WI38 (cell line): ENCODE measurements at regions not wholly inside any gene's neighbourhood (a gene's known extent, or its start where the extent isn't known, plus 50 kb on each side); places are given as distances from the start of the nearest gene placed in this dataset.

ENCODE experiments used
- H3K4me3 ChIP-seq: 2 replicates; pipeline ENCODE4 v1.5.1; 2011; ENCODE audit warnings: low read depth, mild to moderate bottlenecking, control low read depth, low read length
- TF ChIP-seq, protein P1 (sequence below): IDR thresholded peaks from 2 replicates; pipeline ENCODE4 v1.5.1; 2012; ENCODE audit warnings: low read depth, mild to moderate bottlenecking, control low read depth, low read length

DNA sequence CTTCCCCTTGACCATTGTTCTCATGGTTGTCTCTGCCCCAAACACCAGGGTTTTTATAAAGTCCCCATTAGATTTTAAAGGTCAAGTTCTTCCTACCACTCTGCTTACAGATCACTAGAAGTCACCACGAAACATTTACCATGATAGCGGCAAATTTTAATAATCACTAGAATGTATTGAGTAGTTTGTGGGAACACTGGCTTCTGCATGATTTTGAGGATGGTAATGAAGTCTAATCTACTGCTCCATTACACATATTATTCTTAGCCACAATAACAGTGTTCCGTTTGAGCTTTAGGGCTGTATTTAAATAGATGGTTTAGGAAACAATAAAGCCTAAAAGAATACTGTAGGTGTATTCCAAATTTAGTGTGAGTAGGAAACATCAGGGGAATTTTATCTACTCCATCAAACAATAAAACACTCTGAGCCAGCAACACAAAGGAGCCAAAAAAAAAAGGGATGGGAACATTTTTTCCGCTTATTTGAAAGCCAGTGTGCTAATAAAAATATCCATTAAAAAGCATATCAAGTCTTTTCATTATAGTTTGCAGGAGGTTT is 49.7 kb downstream of the KLF12 start:
- TF ChIP-seq, protein P1, sequence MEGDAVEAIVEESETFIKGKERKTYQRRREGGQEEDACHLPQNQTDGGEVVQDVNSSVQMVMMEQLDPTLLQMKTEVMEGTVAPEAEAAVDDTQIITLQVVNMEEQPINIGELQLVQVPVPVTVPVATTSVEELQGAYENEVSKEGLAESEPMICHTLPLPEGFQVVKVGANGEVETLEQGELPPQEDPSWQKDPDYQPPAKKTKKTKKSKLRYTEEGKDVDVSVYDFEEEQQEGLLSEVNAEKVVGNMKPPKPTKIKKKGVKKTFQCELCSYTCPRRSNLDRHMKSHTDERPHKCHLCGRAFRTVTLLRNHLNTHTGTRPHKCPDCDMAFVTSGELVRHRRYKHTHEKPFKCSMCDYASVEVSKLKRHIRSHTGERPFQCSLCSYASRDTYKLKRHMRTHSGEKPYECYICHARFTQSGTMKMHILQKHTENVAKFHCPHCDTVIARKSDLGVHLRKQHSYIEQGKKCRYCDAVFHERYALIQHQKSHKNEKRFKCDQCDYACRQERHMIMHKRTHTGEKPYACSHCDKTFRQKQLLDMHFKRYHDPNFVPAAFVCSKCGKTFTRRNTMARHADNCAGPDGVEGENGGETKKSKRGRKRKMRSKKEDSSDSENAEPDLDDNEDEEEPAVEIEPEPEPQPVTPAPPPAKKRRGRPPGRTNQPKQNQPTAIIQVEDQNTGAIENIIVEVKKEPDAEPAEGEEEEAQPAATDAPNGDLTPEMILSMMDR = no peak
- H3K4me3 ChIP-seq = no peak overlapping the region

DNA sequence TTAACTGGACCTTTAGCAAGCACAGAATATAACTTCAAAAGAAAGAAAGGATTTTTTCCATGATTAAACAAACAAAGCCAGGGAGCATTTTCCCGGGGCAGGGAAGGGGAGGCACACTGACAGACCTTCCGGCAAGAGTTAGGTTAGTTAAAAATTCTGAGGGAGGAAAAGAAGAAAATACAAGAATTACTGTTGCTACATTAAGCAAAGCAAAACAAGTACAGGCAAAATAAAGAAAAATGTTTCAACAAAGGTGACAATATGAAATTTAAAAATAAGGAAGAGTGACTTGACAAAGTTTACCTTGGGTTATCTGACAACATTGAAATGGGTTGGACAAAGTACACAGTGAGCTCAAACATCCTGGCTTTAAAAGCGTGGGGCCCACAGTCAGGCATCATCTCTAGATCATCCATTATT is 51.5 kb downstream of the KLF12 start:
- no peak overlapping the region for H3K4me3 ChIP-seq
- TF ChIP-seq, protein P1 = no peak

DNA sequence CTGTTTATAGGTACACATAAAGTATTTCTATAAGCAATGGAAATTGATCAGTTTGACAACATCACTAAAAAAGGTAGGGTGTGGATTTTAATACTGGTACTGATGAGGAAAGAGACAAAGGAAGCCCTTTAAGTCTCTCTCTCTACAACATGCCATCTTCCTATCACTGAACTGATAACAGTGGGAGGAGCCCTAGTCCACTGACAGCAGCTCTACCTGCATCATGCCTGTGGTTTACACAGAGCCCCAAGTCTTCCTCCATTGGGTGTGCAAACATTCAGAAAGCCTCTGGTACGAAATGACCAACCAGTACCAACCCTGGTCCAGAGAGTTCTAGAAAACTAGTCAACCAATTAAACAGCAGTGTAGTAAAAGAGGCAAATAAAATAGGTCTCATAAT is 53.4 kb downstream of the KLF12 start:
- no peak overlapping the region for H3K4me3 ChIP-seq
- TF ChIP-seq, protein P1 = no peak

DNA sequence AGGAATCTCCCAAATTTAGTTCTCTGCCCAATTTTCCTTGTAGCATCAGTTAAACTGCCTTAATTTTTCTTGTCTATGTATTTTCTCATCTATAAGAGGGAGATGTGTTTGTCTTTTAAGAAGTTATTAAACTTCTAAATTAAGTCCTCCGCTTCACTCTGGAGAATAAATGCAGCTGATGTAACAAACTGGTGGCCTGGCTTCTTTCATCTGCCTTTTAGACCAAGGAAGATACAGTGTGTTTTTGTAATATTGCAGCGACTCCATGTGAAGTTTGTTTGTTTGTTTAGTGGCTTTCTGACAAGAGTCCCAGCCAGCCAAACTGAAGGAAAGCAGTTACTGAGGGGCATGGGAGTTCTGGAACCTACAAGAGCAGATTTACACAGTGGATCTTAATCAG is 56.4 kb downstream of the KLF12 start:
- TF ChIP-seq, protein P1 = no peak

DNA sequence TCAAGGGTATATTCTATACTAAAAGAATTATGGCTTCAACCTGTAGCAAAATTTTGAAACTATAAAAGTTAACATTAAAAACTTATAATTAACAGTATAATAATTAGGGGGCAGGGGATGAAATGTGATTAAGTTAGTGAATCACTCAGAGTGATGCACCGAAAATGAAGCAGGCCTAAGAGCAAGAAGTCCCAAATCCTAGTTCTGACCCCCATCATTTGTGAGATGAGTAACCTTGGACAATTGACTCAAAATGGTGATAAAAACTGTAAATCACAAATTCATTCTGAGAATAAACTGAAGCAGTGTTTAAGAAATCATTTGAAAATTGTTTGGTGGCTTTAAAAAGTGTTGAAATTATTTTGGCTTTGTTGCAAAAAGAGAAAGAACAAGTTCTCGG is 56.8 kb downstream of the KLF12 start:
- H3K4me3 ChIP-seq = no peak overlapping the region
- TF ChIP-seq, protein P1 = no peak

More for the DNA sequence above, 56.4 kb downstream of the KLF12 start:
- H3K4me3 ChIP-seq = no peak overlapping the region

DNA sequence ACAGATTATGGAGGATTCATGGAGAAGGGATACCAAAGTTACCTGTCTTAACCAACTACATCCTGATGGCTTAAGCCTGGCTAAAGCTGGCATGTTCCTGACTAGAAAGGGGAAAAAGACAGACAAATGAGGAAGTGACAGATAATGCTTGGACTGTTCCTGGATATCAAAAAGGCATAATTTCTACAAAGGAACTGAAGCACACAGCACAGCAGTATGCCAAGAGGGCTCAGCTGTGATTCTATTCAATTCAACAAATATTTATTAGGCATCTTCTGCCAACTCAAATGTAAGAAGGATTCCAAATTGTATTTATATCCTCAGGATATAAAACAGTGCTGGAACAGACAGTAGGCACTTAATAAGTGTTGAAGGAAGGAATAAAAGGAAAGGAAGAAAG is 59.5 kb downstream of the KLF12 start:
- TF ChIP-seq, protein P1 = no peak
- no peak overlapping the region for H3K4me3 ChIP-seq

DNA sequence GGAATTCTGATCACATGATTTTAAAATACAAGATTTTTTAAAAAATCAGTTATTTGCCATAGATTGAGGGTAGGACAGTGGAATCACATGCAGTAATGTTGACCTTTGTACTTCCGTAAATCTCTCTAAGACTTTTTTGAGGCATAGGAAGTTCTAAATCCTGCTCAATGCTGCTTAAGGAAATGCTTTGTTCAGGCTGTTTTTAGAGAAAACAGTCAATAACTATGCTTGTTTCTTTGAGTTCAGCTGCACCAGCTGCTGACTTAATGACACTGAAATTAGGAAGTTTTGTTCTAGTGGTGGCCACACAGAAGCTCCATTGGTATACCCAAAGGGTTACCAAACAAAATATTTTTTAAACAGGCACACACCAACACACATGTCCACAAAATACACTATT is 60.9 kb downstream of the KLF12 start:
- TF ChIP-seq, protein P1 = no peak
- H3K4me3 ChIP-seq = no peak overlapping the region
